ENCODE measurements at regions not wholly inside any gene's neighbourhood (a gene's known extent, or its start where the extent isn't known, plus 50 kb on each side); places are given as distances from the start of the nearest gene placed in this dataset.
"Not testable (repeated sequence)": the region's sequence is repeated elsewhere in the genome, so short reads cannot be mapped to it uniquely, and the experiment has no call there.

DNA sequence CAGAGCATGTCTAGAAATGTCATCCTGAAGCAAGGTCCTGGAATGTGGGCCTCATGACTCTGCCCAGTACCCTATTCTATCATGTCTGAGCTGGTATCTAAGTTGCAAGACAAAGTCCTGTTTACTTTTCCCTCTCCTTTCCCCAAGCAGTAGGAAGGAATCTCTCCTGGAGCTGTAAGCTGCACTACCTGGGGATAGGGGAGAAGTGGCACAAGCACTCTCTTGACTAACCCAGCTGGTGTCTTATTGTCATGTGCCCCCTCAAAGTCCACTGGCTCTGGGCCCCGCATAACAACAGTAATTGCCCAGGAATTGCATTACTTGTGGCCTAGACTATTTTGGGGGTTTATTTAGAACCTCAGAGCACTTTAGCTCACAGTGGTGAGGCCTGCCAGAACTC, 1366.3 kb upstream of the GOT2 start:
- Histone ChIP-seq H3K27ac (no peak overlapping the region), H3K4me3 (no peak overlapping the region), H3K9me3 (replicated peaks) (no peaks in the 10 kb centered on the region; the same call in 1 of the 2 replicates), H3K27me3 (replicated peaks) (no peaks in the 10 kb centered on the region), H3K4me1 (replicated peaks) (no peaks in the 10 kb centered on the region), H3K36me3 (no peaks in the 10 kb centered on the region)
- no peak for DNase-seq (ENCODE audit: low read depth in 1 of 2, low spot score in 2 of 2)

DNA sequence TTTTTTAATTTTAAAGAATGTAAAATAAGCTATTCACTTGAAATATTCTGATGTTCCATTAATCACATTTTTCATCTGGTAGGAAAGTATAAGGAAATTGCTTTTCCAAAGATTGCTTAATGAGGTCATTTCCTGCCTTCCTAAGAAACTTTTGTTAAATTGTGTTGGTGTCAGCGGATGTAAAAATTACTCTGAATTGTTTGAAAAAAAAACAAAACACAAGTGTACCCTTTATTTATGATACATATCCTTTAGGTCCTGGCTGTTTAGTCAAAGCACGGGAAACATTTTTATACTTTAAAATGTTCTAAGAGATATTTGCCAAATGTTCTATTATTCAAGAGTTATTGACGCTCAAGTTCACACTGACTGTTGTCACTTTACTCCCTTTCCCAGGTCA, 1357.4 kb upstream of the GOT2 start:
- DNase-seq (ENCODE audit: low read depth in 1 of 2, low spot score in 2 of 2), result no peak

DNA sequence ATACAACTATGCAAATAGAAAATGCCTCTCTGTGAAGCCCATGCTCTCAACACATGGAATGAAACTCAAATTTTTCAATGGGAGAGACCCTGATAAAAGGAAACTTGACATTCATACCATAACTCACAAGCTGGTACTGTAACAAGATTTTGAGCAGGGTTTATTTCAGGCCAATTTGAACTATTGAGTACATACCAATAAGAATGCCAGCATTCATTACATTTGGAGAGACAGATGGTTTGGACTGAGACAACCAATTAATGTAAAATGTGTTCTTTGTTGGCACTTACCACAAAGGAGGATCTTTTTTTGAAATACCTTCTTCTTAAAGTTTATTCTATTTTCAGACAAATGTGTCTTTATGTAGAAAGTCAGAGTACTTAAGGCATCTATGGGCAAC, 1357.0 kb upstream of the GOT2 start:
- Histone ChIP-seq H3K27me3 (replicated peaks) (no peaks in the 10 kb centered on the region), H3K4me1 (replicated peaks) (no peaks in the 10 kb centered on the region), H3K4me3 (no peak overlapping the region), H3K27ac (no peak overlapping the region), H3K9me3 (replicated peaks) (no peaks in the 10 kb centered on the region), H3K36me3 (no peaks in the 10 kb centered on the region)
- DNase-seq (ENCODE audit: low read depth in 1 of 2, low spot score in 2 of 2), result no peak

More for the DNA sequence above, 1357.4 kb upstream of the GOT2 start:
- no peaks in the 10 kb centered on the region for H3K4me1 ChIP-seq (replicated peaks)
- H3K27me3 ChIP-seq (replicated peaks), result no peaks in the 10 kb centered on the region
- no peak overlapping the region for H3K27ac ChIP-seq
- H3K36me3 ChIP-seq, result no peaks in the 10 kb centered on the region
- no peak overlapping the region for H3K4me3 ChIP-seq
- H3K9me3 ChIP-seq (replicated peaks), result no peaks in the 10 kb centered on the region

DNA sequence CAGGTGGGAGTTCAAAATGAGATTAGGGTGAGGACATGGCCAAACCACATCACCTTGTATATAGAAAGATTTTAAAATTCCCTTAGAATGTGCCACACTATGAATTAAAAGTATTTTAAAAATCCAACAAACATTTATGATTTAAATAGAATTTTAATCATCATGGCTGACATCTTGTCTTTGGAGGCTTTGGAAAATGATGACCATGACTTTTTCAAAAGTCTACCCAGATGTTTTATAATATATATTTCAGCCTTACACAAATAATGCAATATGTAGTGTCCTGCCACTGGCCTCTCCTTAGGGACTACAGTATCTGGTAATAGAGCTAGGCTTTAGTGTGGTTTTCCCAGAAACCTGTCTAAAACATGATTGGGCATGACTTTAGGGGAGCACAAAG, 1353.4 kb upstream of the GOT2 start:
- no peaks in the 10 kb centered on the region for H3K4me1 ChIP-seq (replicated peaks)
- H3K4me3 ChIP-seq, result no peak overlapping the region

DNA sequence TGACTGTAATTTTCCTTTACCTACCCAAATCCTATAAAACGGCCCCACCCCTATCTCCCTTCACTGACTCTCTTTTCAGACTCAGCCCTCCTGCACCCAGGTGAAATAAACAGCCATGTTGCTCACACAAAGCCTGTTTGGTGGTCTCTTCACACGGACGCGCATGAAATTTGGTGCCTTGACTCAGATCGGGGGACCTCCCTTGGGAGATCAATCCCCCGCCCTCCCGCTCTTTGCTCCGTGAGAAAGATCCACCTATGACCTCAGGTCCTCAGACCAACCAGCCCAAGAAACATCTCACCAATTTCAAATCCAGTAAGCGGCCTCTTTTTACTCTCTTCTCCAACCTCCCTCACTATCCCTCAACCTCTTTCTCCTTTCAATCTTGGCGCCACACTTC, 1344.7 kb upstream of the GOT2 start:
- not testable (repeated sequence) for DNase-seq (ENCODE audit: low read depth in 1 of 2, low spot score in 2 of 2); H3K4me1 ChIP-seq (replicated peaks); H3K27me3 ChIP-seq (replicated peaks); H3K27ac ChIP-seq; H3K4me3 ChIP-seq; H3K36me3 ChIP-seq; H3K9me3 ChIP-seq (replicated peaks)

More for the DNA sequence above, 1353.4 kb upstream of the GOT2 start:
- Histone ChIP-seq H3K27me3 (replicated peaks) (no peaks in the 10 kb centered on the region), H3K9me3 (replicated peaks) (no peaks in the 10 kb centered on the region), H3K27ac (no peak overlapping the region), H3K36me3 (no peaks in the 10 kb centered on the region)
- no peak for DNase-seq (ENCODE audit: low read depth in 1 of 2, low spot score in 2 of 2)

DNA sequence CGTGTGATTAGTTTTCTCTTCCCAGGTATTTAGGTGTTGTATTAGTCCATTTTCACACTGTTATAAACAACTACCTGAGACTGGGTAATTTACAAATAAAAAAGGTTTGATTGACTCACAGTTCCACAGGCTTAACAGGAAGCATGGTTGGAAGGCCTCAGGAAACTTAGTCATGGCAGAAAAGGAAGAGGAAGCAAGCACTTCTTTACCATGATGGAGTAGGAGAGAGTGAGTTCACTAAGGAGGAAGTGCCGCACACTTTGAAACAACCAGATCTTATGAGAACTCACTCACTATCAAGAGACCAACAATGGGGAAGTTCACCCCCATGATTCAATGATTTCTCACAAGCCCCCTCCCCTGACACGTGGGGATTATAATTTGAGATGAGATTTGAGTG, 1343.7 kb upstream of the GOT2 start:
- DNase-seq (ENCODE audit: low read depth in 1 of 2, low spot score in 2 of 2), result no peak
- no peaks in the 10 kb centered on the region for H3K4me1 ChIP-seq (replicated peaks)
- no peaks in the 10 kb centered on the region for H3K9me3 ChIP-seq (replicated peaks)
- no peaks in the 10 kb centered on the region for H3K27me3 ChIP-seq (replicated peaks)
- H3K4me3 ChIP-seq, result no peak overlapping the region
- no peak overlapping the region for H3K27ac ChIP-seq
- H3K36me3 ChIP-seq, result no peaks in the 10 kb centered on the region

DNA sequence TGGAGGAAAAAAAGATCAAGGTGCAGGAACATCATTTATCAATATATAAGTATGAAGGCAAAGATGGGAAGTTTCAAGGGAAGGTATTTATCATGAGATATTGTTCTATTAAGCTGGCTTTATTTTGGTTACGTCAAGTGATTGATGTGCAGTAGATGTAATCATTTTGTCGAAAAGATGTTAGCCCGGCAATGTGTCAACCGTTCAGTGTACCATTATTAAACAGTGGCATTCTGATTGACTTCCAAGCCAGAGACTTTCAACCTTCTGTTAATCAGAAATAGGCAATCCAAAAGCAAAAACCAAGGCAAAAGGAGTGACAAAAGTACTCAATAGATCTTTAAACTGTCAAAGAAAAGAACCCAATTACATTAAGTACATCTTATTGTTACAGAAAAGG, 1340.3 kb upstream of the GOT2 start:
- Histone ChIP-seq H3K4me3 (no peak overlapping the region), H3K4me1 (replicated peaks) (no peaks in the 10 kb centered on the region), H3K36me3 (no peaks in the 10 kb centered on the region), H3K27me3 (replicated peaks) (no peaks in the 10 kb centered on the region), H3K9me3 (replicated peaks) (no peaks in the 10 kb centered on the region), H3K27ac (no peak overlapping the region)
- DNase-seq (ENCODE audit: low read depth in 1 of 2, low spot score in 2 of 2), result no peak

DNA sequence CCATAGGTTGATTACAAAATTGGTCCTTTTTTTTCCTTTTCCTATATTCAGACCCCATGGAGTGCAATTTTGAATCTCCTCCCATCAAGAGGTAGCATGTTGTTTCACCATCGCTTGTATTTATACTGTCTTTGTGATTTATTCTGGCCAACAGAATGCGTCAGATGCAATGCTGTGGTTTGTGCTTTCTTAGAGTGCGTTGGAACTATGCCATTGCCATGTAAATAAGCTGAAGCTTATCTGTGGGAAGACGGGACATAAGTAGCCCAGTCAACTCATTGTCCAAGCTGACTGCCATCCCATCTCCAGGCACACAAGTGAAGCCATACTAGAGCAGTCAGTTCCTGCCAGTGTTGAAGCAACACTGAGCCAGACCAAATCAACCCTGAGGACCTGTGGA, 1339.3 kb upstream of the GOT2 start:
- no peak for DNase-seq (ENCODE audit: low read depth in 1 of 2, low spot score in 2 of 2)
- no peak overlapping the region for H3K4me3 ChIP-seq

DNA sequence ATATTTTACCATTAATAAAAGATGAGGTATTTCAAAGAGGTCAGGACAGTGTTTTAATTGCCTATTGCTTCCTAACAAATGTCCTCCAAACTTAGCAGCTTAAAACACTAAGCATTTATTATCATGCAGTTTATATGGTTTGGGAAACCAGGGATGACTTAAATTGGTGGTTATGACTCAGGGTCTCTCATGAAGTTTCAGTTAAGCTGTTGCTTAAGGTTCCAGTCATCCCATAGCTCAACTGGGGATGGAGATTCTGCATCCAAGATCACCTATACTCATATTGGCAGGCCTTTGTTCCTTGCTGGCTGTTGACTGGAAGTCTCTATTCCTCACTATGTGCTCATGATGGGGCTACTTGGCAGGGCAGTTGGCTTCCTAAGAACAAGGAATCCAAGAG, 1329.9 kb upstream of the GOT2 start:
- no peaks in the 10 kb centered on the region for H3K27me3 ChIP-seq (replicated peaks)
- no peaks in the 10 kb centered on the region for H3K9me3 ChIP-seq (replicated peaks)
- no peaks in the 10 kb centered on the region for H3K4me1 ChIP-seq (replicated peaks)
- no peak for DNase-seq (ENCODE audit: low read depth in 1 of 2, low spot score in 2 of 2)
- no peaks in the 10 kb centered on the region for H3K36me3 ChIP-seq
- no peak overlapping the region for H3K27ac ChIP-seq
- H3K4me3 ChIP-seq, result no peak overlapping the region

More for the DNA sequence above, 1339.3 kb upstream of the GOT2 start:
- Histone ChIP-seq H3K36me3 (no peaks in the 10 kb centered on the region), H3K27me3 (replicated peaks) (no peaks in the 10 kb centered on the region), H3K9me3 (replicated peaks) (no peaks in the 10 kb centered on the region), H3K27ac (no peak overlapping the region), H3K4me1 (replicated peaks) (no peaks in the 10 kb centered on the region)

DNA sequence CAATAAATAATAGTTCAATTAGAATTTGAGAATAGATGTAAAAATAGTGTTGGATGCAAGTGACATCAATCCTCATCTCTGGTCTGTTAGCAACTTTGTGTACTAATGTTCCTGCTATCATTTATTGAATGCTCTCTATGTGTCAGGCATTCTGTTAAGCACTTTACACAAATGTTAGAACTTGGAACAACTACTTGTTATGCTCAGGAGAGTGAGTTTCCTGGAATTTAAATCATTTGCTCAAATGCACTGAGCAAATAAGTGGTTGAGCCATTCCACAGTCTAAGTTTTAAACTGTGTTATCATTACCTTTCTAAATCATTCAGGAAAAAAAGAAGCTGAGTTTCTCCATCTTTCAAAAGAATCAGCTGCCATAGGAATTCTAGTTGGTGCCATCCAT, 1327.3 kb upstream of the GOT2 start:
- Histone ChIP-seq H3K4me3 (no peak overlapping the region), H3K27me3 (replicated peaks) (no peaks in the 10 kb centered on the region), H3K9me3 (replicated peaks) (no peaks in the 10 kb centered on the region), H3K27ac (no peak overlapping the region), H3K4me1 (replicated peaks) (no peaks in the 10 kb centered on the region), H3K36me3 (no peaks in the 10 kb centered on the region)
- DNase-seq (ENCODE audit: low read depth in 1 of 2, low spot score in 2 of 2), result no peak

DNA sequence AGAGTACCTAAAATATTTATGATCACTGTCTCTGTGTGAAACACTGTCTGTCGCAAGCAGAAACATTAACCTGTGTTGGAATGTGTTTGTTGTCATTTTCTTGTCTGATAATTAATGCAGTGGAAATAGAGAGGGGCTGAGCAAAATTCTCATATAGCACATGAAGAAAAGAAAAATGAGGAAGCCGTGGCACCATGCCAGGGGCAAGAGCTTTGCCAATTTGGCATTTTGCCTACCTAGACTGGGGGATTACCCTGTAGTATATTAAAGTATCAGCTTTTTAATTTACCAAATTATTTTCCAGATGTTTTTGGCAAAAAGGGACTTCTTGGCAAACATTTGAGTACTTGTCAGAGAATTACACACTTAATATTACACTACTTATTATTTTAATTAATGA, 1326.6 kb upstream of the GOT2 start:
- Histone ChIP-seq H3K4me3 (no peak overlapping the region), H3K36me3 (no peaks in the 10 kb centered on the region), H3K9me3 (replicated peaks) (no peaks in the 10 kb centered on the region), H3K27ac (no peak overlapping the region), H3K27me3 (replicated peaks) (no peaks in the 10 kb centered on the region), H3K4me1 (replicated peaks) (no peaks in the 10 kb centered on the region)
- no peak for DNase-seq (ENCODE audit: low read depth in 1 of 2, low spot score in 2 of 2)

DNA sequence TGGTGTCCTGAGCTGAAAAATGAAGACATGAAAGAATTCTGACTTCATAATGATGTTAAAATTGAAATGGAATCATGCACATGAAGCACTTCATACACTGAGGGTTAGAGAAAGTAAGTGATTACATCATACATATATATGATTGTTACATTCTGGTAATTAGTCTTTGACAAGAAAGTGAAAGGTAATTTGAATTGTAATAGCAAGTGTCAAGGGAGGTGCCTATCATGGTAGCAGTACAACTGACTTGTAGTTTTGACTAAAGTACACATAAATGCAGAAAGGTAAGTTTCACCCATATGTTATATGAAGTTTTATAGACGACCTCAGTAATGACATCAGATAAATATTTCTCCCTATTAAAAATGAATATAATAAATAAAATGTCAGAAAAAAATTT, 1325.0 kb upstream of the GOT2 start:
- no peak overlapping the region for H3K4me3 ChIP-seq
- no peaks in the 10 kb centered on the region for H3K4me1 ChIP-seq (replicated peaks)
- no peak for DNase-seq (ENCODE audit: low read depth in 1 of 2, low spot score in 2 of 2)
- H3K27ac ChIP-seq, result no peak overlapping the region
- H3K27me3 ChIP-seq (replicated peaks), result no peaks in the 10 kb centered on the region
- no peaks in the 10 kb centered on the region for H3K36me3 ChIP-seq
- H3K9me3 ChIP-seq (replicated peaks), result no peaks in the 10 kb centered on the region

DNA sequence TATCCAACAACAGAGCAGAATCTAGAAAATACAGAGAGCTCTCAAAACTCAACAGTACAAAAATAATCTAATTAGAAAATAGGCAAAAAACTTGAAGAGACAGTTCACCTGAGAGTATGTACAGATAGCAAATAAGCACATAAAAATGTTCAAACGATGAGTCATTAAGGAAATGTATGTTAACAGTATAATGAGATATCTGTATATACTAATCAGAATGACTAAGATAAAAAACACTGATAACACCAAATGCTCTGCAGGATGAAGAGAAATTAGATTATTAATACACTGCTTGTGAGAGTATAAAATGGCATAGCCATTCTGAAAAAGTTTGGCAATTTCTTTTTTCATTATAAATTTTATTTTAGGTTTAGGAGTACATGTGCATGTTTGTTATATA, 1307.6 kb upstream of the GOT2 start:
- no peak overlapping the region for H3K4me3 ChIP-seq
- no peak overlapping the region for H3K27ac ChIP-seq
- H3K4me1 ChIP-seq (replicated peaks), result no peaks in the 10 kb centered on the region
- H3K27me3 ChIP-seq (replicated peaks), result no peaks in the 10 kb centered on the region
- DNase-seq (ENCODE audit: low read depth in 1 of 2, low spot score in 2 of 2), result no peak
- H3K9me3 ChIP-seq (replicated peaks), result no peaks in the 10 kb centered on the region
- H3K36me3 ChIP-seq, result no peaks in the 10 kb centered on the region

DNA sequence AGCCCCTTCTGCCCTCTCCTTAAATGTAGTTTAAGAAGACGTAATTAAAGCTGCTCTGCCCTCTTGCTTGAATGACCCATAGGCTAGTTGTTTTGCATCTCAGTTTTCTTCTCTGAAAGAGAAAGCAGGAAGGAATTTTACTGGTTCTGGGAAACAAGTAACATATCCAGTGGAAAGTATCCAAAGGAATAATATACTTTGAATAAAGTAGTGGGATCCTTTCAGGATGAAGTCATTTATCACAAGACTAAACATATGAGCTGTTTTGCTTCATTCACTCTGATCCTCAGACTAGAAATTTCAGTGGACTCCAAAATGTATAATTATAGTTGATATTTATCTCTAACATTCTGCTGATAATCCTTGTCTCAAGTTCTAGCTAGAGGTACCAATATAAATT, 1297.6 kb upstream of the GOT2 start:
- no peaks in the 10 kb centered on the region for H3K36me3 ChIP-seq

DNA sequence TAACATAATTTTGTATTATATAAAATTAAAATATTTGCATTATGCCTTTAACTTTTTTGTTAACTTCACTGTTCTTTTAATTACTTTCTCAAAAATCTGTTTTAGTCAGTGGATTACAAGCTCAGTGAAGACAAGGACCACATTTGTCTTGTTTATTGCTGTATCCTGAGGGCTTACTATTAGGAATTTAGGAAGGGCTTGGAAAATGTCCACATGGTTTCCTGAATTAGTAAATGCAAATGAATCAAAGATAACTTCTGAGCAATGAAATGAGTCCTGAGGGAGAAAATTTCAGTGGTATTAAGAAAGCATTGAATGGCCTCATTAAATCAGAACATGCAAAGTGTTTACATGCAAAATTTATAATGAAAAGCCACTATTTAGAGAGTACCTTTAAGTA, 1293.2 kb upstream of the GOT2 start:
- Histone ChIP-seq H3K36me3 (no peaks in the 10 kb centered on the region), H3K4me1 (replicated peaks) (no peaks in the 10 kb centered on the region), H3K4me3 (no peak overlapping the region), H3K27me3 (replicated peaks) (no peaks in the 10 kb centered on the region), H3K9me3 (replicated peaks) (no peaks in the 10 kb centered on the region), H3K27ac (no peak overlapping the region)
- DNase-seq (ENCODE audit: low read depth in 1 of 2, low spot score in 2 of 2), result no peak

More for the DNA sequence above, 1297.6 kb upstream of the GOT2 start:
- Histone ChIP-seq H3K4me3 (no peak overlapping the region), H3K9me3 (replicated peaks) (no peaks in the 10 kb centered on the region), H3K27ac (no peak overlapping the region), H3K4me1 (replicated peaks) (no peaks in the 10 kb centered on the region), H3K27me3 (replicated peaks) (no peaks in the 10 kb centered on the region)
- DNase-seq (ENCODE audit: low read depth in 1 of 2, low spot score in 2 of 2), result no peak

Data from SJSA1 (cell line).